Umbilical cord (tissue), 1 donor: ENCODE measurements at regions not wholly inside any gene's neighbourhood (a gene's known extent, or its start where the extent isn't known, plus 50 kb on each side); places are given as distances from the start of the nearest gene placed in this dataset.
"Not testable (repeated sequence)": the region's sequence is repeated elsewhere in the genome, so short reads cannot be mapped to it uniquely, and the experiment has no call there.

Experiments
- DNase-seq: peaks from one replicate; pipeline ENCODE4 v3.0.0-alpha.2; 2015; ENCODE audit warnings: low spot score

GRCh38 chr3:11898611-11899325 is 52.1 kb upstream of the TAMM41 start:
- DNase-seq: no peak

- not testable (repeated sequence) for DNase-seq
Observed at GRCh38 chr3:11899389-11899788, 52.7 kb upstream of the TAMM41 start.

DNA sequence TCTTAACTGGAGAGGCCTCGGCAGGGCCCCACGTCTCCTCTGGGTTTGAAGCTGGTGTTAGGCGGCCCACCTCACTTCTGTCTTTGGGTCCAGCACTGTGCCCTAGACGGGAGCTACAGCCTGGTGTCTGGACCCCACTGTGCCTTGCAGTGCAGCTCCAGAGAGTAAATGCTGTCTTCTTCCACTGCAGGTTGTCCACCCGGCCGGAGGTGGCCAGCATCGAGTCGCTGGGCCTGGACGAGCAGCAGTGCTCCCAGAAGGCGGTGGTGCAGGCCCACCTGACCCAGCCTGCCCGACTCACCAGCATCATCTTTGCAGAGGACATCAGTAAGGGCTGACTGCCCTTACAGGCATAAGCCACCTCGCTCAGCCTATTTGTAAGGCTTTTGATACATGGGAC is 53.1 kb upstream of the TAMM41 start:
- no peak for DNase-seq

DNA sequence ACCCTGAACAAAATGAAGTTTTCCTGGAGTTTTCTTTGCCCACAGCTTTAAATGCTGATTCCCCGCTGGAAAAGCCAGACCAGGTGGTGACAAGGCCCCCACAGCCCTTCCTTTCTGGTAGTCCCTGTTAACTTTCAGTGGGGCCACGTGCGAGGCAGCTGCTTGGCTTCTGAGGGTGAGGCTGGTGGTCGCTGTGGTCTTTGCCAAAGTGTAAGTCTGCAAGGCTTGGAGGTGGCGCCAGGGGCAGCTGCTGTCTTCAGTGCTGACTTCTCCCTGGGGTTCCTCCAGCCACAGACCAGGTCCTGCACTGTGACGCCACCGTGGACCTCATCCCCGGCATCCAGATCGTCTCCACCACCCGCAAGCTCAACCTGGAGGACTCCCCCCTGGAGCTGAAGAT is 54.1 kb upstream of the TAMM41 start:
- DNase-seq: no peak

DNA sequence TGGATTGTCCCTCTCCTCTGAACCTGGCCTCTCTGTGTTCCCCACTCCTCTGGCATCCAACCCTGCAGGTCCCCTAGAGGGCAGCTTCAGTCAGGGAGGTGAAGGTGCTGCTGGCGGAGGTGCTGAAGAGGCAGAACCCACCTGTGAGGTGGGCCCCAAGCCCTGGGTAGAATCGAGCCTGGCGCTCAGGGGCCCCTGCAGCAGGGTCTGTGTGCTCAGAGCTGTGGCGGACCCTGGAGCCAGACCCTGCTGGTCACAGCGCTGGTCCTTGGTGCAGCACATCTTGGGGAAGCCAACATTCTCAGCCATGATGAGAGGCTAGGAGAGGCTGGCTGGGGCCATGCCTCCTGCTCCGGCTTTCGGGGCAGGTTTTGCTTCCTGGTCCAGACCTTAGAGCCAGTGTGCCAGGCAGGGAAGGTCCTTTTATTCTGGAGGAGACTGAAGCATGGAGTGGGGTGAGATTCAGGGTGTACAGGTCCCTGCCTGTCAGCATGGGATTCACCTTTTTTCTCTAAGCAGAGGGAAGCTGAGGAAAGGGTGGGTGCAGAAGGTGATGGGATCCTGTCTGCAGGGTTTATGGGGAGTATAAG is 54.7 kb upstream of the TAMM41 start:
- DNase-seq: no peak

DNA sequence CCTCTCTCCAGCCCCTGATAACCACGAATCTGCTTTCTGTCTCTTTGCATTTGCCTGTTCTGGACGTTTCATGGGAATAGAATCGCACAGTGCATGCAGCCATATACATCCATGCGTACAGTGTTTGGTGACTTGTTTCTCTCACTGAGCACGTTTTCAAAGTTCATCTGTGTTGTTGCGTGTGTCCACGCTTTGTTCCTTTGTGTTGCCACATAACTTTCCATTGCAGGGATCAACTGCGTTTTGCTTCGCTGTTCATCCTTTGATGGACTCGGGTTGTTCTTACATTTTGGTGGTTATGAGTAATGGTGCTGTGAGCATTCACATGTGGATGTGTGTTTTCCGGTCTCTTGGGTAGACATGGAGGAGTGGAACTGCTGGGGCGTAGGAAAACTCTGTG is 56.4 kb upstream of the TAMM41 start:
- DNase-seq: no peak

- no peak for DNase-seq
Observed at GRCh38 chr3:11903447-11903846, 56.8 kb upstream of the TAMM41 start.

DNA sequence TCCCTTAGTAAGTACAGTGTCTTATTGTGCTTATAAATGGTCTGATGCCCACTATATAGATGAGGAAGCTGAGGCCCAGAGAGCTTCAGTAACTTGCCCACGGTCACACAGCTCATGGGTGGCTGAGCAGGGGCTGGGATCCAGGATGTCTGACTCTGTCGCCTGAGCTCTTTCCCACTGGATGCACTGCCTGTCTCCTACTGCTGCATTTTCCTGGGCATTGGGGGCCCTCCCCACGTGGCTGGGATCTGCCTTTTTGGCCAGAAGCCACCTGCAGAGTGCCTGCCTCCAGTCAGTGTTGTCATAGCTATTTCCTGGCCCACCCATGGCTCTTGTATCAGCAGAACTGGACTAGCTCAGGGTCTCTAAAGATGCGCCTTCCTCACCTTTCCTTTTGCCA is 57.5 kb upstream of the TAMM41 start:
- DNase-seq: no peak

DNA sequence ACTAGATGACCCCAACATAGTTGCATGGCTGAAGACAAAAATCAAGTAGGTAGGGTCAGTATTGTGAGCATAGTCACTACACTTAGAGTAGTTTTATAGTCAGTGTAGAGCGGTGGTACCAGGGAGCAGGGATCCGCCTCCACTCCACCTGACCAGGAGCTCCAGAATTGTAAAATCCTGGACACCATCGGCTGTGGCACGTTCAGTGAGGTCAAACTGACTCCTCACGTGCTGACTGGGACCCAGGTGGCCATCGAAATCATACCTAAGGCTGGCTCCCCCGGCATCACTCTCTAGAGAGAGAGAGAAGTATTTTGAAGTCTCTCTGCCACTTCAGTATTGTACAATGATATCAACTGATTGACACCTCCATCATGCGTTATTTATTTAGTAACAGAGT is 59.7 kb upstream of the TAMM41 start:
- no peak for DNase-seq

GRCh38 chr3:11907667-11908660 is 61.3 kb upstream of the TAMM41 start:
- DNase-seq: no peak

GRCh38 chr3:11908981-11909698 is 62.5 kb upstream of the TAMM41 start:
- DNase-seq: no peak

- DNase-seq: no peak
Observed at GRCh38 chr3:11909726-11910125, 63.0 kb upstream of the TAMM41 start.

GRCh38 chr3:11910216-11910930 is 63.7 kb upstream of the TAMM41 start:
- not testable (repeated sequence) for DNase-seq

DNA sequence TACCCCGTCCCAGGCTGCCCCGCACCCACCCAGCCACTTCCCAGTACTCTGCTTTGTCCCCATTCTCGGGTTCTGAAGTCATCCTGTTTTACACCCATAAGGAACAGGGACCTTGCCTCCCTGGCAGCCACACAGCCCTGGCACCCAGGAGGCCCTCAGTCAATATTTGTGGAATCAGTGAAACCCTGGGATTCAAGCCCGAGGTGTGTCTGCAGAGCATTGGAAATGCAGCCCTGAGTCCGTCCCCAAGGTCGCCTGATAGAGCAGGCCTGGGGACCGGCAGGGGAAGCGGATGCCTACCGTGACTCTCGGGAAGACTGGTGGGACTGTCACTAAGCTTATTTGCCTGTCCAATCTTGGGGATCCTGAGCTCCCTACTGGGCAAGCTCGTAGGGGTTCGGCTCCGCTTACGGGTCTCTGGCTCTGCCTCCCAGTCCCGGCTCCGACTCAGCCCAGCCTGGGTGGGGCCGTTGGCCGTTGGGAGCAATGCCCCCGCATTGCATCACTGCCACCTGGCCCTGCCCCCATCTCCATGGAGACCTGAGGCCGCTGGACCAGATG is 64.4 kb upstream of the TAMM41 start:
- peak; percentile 10 for DNase-seq

DNA sequence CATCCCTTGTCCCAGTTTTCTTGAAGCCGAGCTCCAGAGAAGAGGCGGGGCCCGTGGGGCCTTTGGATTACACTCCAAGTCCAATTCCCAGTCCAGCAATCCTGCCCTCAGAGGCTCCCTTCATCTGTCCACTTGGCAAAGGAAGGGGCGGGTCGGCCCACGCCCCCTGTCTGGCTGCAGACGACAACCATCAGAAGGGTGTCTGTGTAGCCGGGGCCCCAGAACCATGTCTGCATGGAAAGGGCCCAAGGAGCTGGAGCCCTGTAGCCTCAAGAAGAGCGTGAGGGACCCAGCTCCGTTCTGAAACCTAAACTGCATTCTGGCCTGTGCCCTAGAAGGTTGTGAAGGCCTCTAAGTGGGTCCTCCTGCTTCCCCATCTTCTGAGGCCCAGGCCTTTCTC is 65.2 kb upstream of the TAMM41 start:
- DNase-seq: not testable (repeated sequence)

DNA sequence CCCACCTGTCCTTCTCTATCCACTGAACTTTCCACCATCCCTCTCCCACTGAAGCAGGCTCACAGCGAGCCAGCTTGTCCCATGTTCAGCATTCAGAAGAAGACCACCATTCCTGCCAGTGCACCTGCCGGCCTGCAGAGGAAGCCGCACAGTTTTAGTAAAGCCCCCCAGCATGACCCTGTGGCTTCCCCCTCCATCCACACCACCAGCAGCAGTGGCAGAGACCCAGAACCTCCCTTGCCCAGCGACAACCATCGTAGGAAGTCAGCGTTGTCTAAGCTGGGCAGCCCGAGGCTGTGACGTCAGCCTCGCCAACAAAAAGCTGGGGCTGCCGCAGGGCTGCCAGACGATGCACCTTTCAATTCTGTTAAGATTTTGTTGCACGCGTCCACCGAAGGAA is 66.6 kb upstream of the TAMM41 start:
- no peak for DNase-seq

GRCh38 chr3:11914041-11914440 is 67.4 kb upstream of the TAMM41 start:
- DNase-seq: no peak

GRCh38 chr3:11914651-11915050 is 68.0 kb upstream of the TAMM41 start:
- DNase-seq: no peak

DNA sequence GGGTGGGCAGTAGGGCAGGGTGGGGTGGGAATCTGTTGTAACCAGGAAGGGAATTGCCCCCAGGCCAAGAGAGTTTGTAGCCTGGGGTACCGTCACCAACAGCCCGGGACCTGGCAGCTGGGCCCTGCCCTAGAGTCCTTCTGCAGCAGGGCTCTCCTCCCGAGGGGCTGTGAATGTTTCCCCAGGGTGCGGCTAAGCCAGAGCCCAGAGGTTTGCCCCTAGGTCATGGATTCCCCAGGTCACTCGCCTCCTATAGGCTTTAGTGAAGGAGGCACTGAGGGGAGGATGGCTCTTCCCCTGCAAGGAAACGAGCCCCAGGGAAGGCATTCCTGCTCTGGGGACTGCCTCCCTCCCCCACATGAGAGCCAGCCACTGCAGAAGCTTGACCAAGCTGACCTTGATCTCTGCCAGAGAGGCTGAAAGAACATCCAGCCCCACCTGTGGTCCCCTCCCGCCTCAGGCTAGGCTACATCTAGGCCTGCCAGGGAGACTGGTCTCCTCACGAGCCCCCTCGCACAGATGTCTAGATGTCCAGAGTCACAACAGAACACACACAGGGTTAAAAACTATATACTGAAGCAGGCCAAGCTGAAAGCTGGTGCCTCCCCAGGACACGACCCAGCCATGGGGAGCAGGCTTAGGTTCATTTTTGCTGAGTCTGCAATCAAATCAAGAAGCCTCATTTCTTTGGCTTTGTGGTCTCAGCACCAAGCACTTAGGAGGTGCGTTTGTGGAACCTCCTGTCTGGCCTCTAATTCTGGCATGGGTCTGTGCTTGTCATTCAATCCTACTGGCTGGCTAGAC is 69.1 kb upstream of the TAMM41 start:
- no peak for DNase-seq

DNA sequence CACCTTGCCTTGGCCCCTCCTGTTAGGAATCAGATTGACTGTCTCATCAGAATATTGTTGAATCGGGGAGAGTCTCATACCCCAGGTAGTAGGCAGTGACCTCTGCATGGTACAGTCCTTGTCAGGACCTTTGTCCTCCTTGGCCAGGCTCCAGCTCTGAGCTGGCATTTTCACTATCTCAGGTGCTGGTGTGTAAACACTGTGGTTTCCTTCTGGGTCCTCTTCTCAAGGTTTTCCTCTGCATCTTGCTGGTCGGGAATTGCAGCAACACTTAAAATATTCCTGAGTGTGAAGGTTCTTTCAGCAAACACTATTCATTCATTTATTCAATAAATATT is 69.7 kb upstream of the TAMM41 start:
- not testable (repeated sequence) for DNase-seq
